Progenitor cell of endocrine pancreas (in vitro differentiated cells): ENCODE measurements at regions not wholly inside any gene's neighbourhood (a gene's known extent, or its start where the extent isn't known, plus 50 kb on each side); places are given as distances from the start of the nearest gene placed in this dataset.

Experiments
- DNase-seq: peaks from one replicate; pipeline ENCODE4 v3.0.0; 2021; ENCODE audit warnings: low spot score; ENCODE audit not compliant: unreplicated experiment
- H3K27ac Mint-ChIP-seq: 2 replicates; pipeline ENCODE4 v1.8.0; 2021; ENCODE audit warnings: mild to moderate bottlenecking, moderate library complexity, mixed read lengths
- H3K27me3 Mint-ChIP-seq: 2 replicates; pipeline ENCODE4 v1.8.0; 2021; ENCODE audit warnings: mixed read lengths
- H3K36me3 Mint-ChIP-seq: 2 replicates; pipeline ENCODE4 v1.8.0; 2022; ENCODE audit warnings: mixed read lengths; ENCODE audit not compliant: insufficient read depth
- H3K4me1 Mint-ChIP-seq: 2 replicates; pipeline ENCODE4 v1.8.0; 2021; ENCODE audit warnings: low read depth, mixed read lengths
- H3K4me3 Mint-ChIP-seq: 2 replicates; pipeline ENCODE4 v1.8.0; 2021; ENCODE audit warnings: low read depth, mild to moderate bottlenecking, moderate library complexity, mixed read lengths
- H3K9me3 Mint-ChIP-seq: 2 replicates; pipeline ENCODE4 v1.8.0; 2021; ENCODE audit warnings: low read depth, mixed read lengths
- CTCF ChIP-seq: fragments of 200-600 bp; sonication (generic); IDR thresholded peaks from one replicate; pipeline ENCODE4 v1.5.0; 2021; ENCODE audit warnings: antibody characterized with exemption, mild to moderate bottlenecking; ENCODE audit not compliant: unreplicated experiment

GRCh38 chr10:30793093-30793492, 163.5 kb upstream of the LYZL2 start:
- no peaks in the 10 kb centered on the region for H3K27me3 Mint-ChIP-seq
- no peak for DNase-seq
- H3K4me1 Mint-ChIP-seq, result no peaks in the 10 kb centered on the region
- H3K36me3 Mint-ChIP-seq, result peaks cover 2% of the 10 kb centered on the region
- no peak overlapping the region for H3K27ac Mint-ChIP-seq
- TF ChIP-seq CTCF, result no peak
- no peak overlapping the region for H3K4me3 Mint-ChIP-seq
- H3K9me3 Mint-ChIP-seq, result peaks cover 14% of the 10 kb centered on the region

GRCh38 chr10:30792025-30792424, 162.5 kb upstream of the LYZL2 start:
- Mint-ChIP-seq H3K36me3 (peaks cover 2% of the 10 kb centered on the region), H3K4me1 (no peaks in the 10 kb centered on the region), H3K27me3 (peaks cover 4% of the 10 kb centered on the region), H3K27ac (peak overlapping the region; percentile 65), H3K4me3 (no peak overlapping the region), H3K9me3 (peaks cover 14% of the 10 kb centered on the region)
- TF ChIP-seq CTCF, result no peak
- no peak for DNase-seq

- DNase-seq, result no peak
- H3K27me3 Mint-ChIP-seq, result peaks cover 4% of the 10 kb centered on the region
- no peak overlapping the region for H3K4me3 Mint-ChIP-seq
- H3K4me1 Mint-ChIP-seq, result no peaks in the 10 kb centered on the region
- H3K27ac Mint-ChIP-seq, result no peak overlapping the region
- no peak for TF ChIP-seq CTCF
- H3K36me3 Mint-ChIP-seq, result peaks cover 2% of the 10 kb centered on the region
- peaks cover 14% of the 10 kb centered on the region for H3K9me3 Mint-ChIP-seq
Observed at GRCh38 chr10:30791197-30791611, 161.7 kb upstream of the LYZL2 start.

GRCh38 chr10:30789806-30790205, 160.3 kb upstream of the LYZL2 start:
- H3K4me3 Mint-ChIP-seq, result no peak overlapping the region
- DNase-seq, result no peak
- no peak overlapping the region for H3K27ac Mint-ChIP-seq
- no peaks in the 10 kb centered on the region for H3K4me1 Mint-ChIP-seq
- TF ChIP-seq CTCF, result no peak
- H3K27me3 Mint-ChIP-seq, result peaks cover 4% of the 10 kb centered on the region
- peaks cover 14% of the 10 kb centered on the region for H3K9me3 Mint-ChIP-seq
- H3K36me3 Mint-ChIP-seq, result peaks cover 2% of the 10 kb centered on the region

GRCh38 chr10:30788307-30788706, 158.8 kb upstream of the LYZL2 start:
- Mint-ChIP-seq H3K27me3 (peaks cover 8% of the 10 kb centered on the region), H3K9me3 (peaks cover 11% of the 10 kb centered on the region), H3K36me3 (no peaks in the 10 kb centered on the region), H3K27ac (no peak overlapping the region), H3K4me3 (no peak overlapping the region), H3K4me1 (peaks cover 9% of the 10 kb centered on the region)
- no peak for TF ChIP-seq CTCF
- DNase-seq, result no peak
